Stimulated activated CD4-positive, alpha-beta T cell treated with anti-CD3 and anti-CD28 coated beads, Interleukin-4, amount 100 ng/mL, for 24 hours (primary cell): ENCODE measurements at regions not wholly inside any gene's neighbourhood (a gene's known extent, or its start where the extent isn't known, plus 50 kb on each side); places are given as distances from the start of the nearest gene placed in this dataset.

Source experiments
- DNase-seq: peaks from one replicate; pipeline ENCODE4 v3.0.0-alpha.2; 2020

GRCh38 chr13:29654843-29655547, 59.5 kb upstream of the SLC7A1 start:
- no peak for DNase-seq

- DNase-seq: no peak
Observed at GRCh38 chr13:29654384-29654783, 58.9 kb upstream of the SLC7A1 start.

DNA sequence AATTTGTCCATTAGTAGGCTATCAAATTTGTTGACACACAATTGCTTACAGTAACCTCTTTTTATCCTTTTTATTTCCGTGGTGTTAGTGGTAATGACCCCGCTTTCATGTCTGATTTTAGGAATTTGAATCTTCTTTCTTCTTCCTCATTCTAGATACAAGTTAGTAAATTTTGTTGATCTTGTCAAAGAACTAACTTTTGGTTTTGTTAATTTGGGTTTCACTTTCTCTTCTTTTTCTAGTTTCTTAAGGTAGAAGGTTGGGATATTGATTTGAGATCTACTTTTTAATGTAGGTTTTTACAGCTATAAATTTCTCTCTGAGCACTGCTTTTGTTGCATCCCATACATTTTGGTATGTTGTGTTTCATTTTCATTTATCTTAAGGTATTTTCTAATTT, 53.3 kb upstream of the SLC7A1 start:
- no peak for DNase-seq
